C1 segment of cervical spinal cord (tissue), 14 donors: ENCODE measurements at regions not wholly inside any gene's neighbourhood (a gene's known extent, or its start where the extent isn't known, plus 50 kb on each side); places are given as distances from the start of the nearest gene placed in this dataset.
"Not testable (repeated sequence)": the region's sequence is repeated elsewhere in the genome, so short reads cannot be mapped to it uniquely, and the experiment has no call there.

Experiments used
- DNase-seq, 14 donors: peaks; one replicate each; lab custom pipeline; 2025; lab: John Stamatoyannopoulos, UW

DNA sequence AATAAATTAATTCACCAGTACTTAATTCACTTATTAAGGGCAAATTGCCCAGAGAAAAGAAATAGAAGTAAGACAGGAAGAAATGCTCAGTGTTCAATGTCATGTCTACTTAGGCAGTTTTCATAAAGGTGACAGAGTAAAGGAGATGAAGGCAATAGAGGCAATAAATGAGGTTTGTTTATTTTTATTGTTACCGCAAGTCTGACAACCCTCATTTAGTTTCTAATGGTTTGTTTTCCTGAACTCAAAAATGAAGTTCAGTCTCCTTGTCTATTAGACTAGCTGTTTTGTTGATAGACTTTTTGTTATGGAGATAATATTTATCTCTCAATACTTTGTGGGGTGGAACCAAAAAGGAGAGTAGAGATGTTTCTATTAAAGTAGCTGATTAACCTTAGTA, 258.3 kb downstream of the C3orf38 start:
- no peak for DNase-seq

DNA sequence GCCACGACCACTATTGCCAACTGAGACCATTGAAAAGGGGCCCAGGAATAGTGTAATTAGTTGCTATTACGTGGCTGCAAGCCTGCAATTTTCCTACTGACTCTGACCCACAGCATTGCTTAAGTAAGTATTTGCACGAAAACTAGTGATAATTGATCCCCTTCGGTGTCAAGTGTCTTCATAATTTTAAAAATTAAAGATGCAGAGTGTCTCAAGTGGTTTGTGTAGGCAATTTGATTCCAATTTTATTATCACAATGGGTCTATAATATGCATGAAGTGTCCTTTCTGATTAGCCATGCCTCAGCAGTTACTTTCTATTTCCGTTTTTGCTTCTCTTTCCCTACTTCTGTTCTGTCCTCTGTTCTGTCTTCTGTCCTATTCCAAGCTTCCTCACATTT, 259.2 kb downstream of the C3orf38 start:
- no peak for DNase-seq

DNA sequence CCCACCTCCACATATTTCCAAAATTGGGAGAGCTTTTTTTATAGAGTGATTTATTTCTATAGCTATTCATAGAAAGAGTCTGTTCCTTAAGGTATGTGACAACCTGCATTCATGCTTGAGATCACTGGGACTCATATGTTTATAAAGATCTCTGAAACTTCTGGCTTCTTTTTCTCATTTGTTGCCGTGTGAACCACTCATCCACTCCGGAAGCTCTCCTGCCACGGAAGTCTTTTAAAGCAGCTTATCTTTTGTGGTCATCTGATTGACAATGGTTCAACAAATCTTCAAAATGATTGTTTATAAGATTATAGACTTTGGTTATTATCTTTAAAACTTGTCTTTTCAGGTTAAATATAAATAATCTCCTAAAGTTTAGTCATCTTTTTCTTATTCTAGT, 260.5 kb downstream of the C3orf38 start:
- DNase-seq: no peak

DNA sequence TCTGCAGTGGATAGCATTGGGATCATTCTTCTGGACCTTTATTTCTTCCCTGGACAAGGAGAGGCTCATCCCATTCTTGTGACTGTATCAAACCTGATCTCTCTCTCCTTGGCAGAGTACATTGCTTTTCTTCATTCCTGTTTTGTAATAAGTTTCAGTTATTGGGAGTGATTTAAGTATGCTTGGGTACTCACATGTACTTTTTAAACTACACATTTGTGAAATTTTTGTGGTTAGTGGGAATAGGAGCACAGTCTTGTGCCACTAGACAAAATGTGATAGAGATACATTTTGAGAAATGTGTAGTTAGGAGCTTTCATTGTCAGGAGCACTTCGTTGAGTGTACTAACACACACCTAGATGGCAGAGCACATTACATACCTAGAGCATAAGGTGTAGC, 262.6 kb downstream of the C3orf38 start:
- no peak for DNase-seq

DNA sequence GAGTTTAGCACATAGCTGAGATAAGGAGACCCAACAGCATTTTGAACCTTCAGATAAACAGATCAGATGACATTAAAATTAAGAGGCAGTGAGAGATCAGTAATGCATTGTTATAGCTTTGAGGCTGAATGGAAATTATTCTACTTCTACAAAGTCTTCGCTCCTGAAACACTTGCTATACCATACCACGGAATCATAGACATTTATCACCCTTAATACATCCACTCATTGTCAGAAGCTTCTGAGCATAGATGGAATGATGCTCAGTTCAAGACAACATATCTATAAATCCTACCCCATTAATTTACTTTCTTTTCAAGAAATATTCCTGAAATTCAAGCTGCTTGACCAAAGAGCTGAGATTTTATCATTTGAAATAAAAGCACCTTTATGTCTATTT, 266.7 kb downstream of the C3orf38 start:
- no peak for DNase-seq

DNA sequence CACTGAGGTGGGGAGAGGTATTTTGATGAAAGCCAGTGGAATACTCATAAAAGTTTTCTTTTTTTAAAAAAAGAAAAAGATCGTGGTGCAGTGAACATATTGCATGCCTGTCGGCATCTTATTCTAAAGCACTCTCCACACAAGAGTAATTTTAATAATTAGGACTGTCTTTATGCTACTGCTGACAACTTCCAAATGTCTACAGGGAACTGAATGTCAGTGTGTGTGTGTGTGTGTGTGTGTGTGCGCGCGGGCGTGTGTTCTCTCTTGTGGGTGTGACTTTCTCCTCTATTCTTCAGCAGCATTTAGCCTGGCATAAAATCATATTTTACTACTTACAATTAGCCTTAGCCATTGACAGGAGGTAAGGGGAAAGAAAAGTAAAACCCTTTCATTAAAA, 268.5 kb downstream of the C3orf38 start:
- DNase-seq: no peak

DNA sequence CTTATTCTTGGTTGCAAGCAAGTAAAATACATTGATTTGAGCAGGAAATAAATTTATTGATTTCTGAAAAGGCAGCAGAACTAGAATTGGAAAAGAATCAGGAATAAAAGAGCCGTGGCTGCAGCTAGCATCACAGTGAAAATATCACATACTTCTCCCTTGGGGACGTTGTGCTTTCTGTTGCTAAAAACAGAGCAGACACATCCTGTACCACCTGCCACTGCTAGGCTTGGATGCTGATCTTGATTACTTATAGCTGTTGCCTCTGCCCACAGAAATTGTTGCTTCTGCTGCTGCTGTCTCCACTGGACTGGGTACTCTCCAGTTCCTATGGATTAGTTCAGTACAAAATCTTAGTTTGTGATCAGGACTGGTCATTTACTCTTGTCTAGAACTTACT, 283.8 kb downstream of the C3orf38 start:
- no peak for DNase-seq

DNA sequence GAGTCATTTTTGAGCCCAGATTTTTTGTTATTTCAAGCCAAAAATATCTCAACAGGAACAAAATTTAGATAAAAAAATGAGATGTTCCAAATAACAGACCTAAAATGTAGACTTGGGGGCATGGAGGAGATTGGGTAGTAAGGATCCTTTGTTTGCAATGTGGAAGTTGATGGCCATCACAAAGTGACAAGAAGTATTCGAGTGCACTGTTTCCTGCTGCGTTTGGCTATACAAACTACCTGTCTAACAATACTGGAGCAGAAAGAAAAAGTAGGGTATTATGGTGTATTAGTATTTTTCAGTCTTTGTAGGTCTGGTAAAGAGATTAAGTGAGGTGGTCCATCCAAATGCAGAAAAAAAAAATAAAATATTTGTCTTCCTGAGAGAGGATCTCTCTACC, 284.2 kb downstream of the C3orf38 start:
- DNase-seq: no peak

DNA sequence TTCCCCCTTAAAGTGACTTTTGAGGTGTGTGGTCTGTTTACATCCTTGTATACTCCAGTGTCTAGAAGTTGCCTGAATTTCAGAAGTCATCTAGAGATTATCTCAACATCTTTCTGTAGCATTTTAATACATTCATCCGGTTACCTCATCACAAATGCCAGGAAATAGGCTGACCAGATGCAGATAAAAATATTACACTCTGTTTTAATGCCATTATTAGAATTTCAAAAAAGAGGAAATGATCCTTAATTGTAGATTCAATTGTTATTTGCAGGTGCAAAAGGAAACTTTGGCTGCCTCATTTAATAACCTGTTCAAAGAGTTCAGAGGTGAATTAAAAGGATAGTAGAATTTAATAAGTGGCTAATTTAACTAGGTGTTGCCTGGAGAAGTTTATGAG, 290.9 kb downstream of the C3orf38 start:
- no peak for DNase-seq

DNA sequence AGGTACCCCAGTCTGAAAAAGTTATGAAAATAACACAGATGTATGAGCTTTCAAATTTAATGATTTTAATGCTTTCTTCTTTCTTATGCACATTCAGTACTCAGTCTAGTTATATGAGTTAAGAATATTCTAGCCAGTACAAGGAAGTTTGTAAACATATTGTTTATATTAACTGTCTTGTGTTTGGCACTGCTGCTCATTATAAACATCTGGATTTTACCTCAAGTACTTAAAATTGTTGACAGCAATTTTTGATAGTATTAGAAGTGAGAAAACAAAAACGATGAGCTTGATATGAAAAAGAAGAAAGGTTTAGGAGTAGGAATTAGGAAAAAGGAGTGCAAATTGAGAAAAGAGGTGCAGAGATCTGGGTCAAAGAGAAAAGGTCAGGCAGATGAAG, 293.3 kb downstream of the C3orf38 start:
- DNase-seq: no peak

DNA sequence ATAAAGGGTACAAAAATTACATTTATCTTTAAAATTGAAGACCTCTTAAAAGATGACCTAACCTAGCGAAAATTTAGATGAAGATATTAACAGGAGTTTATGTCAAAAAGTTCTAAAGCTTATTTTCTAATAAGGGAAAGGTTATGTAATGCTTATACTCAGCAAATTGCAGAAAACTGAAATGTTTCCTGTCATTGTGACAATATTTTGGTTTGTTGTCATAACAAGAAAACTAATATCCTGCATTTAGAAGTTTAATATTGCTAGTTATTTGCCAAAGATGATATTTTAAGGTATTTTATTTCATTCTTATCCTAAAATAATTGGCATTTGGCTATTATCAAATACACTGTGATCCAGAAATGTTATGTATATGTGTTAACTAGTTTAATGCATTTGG, 294.5 kb downstream of the C3orf38 start:
- DNase-seq: no peak

DNA sequence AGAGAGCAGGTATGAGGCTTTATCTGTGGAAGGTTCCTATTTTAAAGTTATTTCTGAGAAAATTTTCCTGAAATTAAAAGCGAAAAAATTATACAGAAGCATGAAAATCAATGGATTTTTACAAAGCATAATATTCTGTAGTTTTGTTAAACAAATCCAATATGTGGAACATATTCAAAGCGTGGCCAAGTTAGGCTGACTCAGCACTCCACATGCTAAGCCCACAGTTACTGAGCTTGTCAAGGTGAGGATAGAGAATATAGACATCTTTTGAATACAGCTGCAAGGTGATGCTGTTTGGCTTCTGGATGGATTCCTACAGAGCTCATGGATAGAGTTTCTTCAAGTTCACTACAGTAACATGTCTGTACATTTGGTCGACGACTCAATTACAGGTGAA, 302.5 kb downstream of the C3orf38 start:
- no peak for DNase-seq

DNA sequence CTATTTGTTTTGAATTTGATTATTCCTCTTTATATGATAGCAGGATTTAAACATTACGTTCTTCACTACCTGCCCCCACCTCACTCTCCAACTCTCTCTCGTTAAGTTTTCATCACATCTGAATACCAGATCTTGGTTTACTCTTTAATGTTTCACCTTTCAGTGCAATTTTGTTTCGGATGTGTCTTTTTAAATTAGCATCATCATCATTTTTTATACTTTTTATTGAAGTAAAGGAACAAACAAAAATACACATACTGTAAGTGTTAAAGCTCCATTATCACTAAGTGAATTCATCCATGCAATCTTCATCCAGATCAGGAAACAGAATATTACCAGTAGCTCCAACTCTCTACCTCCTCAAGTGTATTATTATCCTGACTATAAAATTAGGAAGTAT, 310.6 kb downstream of the C3orf38 start:
- DNase-seq: no peak

DNA sequence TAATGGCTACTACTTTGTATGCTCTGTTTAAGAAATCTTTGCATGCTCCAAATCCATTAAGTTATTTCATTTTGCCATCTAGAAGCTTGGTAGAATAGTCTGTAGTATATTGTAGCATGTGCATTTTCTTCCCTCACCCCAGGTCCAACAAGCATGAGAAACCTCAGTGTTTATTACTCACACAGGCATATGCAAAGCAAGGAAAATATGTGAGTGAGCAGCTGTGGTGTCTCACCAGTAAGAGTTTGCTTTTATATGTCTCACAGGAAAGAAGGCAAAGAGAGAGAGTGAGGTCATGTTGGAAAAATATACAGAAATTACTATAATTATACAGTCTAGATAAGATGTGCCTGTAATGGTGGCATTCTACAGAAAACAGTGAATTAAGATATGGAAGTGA, 312.5 kb downstream of the C3orf38 start:
- no peak for DNase-seq

DNA sequence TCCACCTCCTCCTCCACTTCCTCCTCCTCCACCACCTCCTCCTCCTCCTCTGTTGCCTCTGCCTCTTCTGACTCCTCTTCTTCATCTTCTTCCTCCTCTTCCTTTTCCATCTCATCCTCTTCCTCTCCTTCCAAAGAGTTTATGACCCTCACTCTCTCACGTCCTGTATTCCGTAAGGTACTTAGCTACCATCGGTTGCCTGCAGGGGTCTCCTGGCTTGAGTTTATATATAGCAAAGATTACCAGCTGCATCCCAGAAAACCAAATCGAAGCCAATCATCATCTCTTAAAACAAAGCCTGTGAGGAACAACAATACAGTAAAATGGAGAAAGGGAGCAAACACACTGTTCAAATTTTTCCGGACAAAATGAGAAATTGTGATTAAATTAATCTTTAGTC, 317.4 kb downstream of the C3orf38 start:
- DNase-seq: no peak

DNA sequence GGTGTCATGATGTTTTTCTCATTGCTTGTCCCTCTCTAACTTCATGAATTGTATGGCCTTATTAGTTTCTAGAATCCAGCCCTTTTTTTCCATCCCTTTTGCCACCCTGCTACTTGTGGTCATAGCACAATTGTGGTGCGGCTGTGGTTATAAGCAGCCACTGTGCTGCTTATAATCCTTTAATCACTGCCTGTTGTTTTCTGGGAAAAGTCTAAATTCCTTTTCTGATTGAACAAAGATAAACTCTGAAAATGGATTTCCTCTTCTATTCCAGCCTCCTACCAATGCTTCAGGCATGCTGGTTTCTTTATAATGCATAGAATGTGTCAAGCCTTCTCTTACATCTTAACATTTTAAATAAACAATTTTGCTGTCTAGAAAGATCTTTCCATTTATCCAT, 319.5 kb downstream of the C3orf38 start:
- no peak for DNase-seq

DNA sequence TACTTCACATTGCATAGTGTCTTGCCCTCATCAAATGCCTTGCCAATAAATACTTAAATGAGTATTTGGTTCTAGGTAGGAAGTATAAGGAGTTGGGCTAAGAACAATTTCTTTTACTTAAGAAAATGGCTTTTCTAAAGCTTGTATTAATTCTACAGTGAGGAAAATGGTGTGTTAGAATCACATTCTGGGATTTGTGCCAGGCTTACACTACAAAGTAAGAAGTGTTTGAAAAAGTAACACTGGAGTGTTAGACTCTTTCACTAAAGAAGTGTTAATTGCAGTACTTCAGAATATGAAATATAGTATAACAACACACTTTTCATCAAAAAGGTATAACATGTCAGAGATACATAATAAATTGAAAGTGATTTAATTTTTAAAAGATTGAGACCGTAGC, 328.7 kb downstream of the C3orf38 start:
- DNase-seq: no peak

DNA sequence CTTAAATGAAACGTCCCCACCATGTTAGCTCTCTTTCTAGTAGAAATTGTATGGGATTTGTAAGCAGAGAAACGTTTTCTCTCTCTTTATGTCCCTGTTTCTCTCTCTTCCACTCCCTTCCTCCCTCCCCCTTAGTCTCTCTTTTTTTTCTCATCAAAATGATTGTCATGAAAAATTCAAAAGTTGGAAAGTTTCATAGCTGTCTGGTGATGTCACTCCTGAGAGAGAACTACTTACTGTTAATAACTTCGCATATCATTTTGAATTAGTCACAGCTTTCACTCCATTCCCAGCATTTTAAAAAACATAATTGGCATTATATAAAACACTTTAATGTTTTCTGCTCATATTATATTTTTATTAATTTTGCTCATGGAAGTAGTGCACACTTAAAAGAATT, 331.1 kb downstream of the C3orf38 start:
- no peak for DNase-seq

DNA sequence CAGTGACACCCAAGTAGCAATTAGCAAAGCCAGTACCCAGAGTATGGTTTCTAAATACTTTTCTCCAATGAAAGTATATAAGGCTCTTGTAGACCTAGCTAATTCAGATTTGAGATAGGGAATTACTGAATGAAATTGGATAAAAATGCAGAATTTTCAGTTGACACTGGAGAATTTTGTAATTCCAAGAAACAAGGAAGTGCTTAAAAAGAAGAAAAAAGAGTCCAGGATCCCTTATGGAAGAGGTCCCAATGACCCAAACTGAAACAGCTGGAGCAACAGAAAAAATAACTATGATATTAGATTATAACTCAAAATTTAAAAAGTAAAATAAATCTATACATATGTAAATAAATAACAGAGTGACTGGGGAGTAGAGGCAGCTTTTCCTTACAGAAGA, 335.2 kb downstream of the C3orf38 start:
- no peak for DNase-seq

DNA sequence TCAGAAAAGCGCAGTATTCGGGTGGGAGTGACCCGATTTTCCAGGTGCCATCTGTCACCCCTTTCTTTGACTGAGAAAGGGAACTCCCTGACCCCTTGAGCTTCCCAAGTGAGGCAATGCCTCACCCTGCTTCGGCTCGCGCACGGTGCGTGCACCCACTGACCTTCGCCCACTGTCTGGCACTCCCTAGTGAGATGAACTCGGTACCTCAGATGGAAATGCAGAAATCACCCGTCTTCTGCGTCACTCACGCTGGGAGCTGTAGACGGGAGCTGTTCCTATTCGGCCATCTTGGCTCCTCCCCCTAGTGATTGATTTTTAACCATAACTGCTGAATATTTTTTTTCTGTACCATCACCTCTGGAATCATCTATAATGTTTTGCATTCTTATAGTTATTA, 359.1 kb downstream of the C3orf38 start:
- DNase-seq: not testable (repeated sequence)

DNA sequence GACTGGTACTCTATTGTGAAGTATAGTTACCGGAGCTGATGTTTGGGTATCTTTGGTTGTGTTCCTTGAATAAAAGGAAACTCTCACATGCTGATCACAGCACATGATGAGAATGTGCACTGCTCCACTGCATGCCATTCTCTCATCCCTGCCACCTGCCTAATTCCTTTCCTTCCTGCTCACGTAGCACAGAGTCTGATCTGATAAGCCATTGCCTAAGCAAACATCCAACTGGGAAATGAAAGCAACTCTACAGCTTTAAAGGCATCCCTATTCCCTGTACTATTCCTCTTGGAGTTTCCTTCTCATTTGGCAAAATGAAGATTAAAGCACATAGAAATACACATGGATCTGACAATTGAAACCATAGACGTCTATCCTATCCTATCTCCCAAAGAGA, 359.8 kb downstream of the C3orf38 start:
- no peak for DNase-seq

DNA sequence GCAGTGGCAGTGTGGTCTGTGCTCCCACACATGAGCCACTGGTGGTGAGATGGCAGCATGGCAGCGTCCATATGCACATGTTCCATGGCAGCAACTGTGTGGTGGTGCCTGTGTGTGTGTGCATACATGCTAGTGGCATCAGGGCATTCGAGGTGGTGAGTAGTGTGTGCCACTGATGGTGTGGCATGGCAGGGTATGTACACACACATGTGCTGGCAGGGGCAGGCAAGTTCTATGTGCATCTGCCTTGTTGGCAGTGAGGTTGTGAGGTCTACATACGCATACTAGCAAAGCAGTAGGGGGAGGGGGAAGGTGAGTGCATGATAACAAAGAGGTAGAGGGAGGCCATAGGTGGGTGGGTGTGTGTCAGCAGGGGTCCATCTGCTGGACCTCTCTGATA, 378.7 kb downstream of the C3orf38 start:
- DNase-seq: no peak

DNA sequence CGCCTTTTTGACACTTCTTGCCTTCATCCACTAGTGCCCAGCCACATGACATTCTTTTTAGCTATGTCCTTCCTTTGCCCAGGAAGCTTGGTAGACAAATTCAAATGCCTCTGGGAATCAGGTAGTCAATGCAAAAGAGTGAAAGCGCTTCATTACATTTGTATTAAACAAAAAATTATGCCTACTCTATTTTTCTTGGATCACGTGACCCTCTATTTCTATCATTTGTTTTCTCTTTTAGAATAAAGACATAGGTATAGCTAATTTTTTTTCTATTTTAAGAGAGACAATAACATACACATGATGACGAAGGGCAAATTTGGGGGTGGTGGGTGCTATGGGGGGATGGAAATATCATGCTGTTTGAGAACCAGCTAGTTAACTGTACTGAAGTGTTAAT, 384.8 kb downstream of the C3orf38 start:
- DNase-seq: no peak

DNA sequence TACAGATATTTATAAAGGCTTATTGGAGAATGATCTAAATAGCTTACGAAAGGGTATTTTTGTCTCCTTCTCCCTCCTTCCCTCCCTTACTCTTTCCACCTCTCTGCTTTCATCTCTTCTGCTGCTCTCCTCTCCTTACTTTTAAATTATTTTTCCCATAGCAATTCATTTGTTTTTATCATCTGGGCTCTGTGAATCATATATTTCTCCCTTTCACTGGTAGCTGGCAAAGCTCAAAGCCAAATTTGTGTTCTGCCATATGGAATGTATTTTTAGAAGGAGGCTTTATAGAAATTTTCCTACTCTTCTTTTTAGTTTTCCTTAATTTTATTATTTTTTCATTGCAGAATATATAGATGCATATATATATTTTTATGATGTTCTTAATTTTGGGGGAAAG, 385.8 kb downstream of the C3orf38 start:
- DNase-seq: no peak

DNA sequence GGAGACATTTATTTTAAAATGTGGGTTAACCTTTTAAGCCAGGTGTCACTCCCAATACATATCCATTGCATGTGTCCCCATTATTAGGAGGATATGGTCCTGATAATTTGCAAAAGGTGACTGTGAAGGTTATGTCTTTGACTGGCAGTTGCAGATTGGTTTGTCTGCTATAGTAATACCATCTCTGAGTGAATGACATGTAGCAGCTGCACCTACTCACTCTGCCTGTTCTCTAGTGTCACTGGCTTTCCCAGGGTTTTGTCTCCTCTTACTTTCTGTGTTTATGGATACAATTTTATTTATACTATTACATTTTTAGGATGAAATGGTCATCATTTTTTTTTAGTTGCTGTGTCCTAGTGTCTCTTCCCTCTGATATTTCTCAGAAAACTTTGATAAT, 393.2 kb downstream of the C3orf38 start:
- DNase-seq: no peak
